NCI-H524 treated with DMSO at 0.1 percent for 48 hours (cell line): ENCODE measurements at regions not wholly inside any gene's neighbourhood (a gene's known extent, or its start where the extent isn't known, plus 50 kb on each side); places are given as distances from the start of the nearest gene placed in this dataset.
"Not testable (repeated sequence)": the region's sequence is repeated elsewhere in the genome, so short reads cannot be mapped to it uniquely, and the experiment has no call there.

ENCODE experiments used
- DNase-seq: peaks from one replicate; lab custom pipeline; 2025; lab: John Stamatoyannopoulos, UW

DNA sequence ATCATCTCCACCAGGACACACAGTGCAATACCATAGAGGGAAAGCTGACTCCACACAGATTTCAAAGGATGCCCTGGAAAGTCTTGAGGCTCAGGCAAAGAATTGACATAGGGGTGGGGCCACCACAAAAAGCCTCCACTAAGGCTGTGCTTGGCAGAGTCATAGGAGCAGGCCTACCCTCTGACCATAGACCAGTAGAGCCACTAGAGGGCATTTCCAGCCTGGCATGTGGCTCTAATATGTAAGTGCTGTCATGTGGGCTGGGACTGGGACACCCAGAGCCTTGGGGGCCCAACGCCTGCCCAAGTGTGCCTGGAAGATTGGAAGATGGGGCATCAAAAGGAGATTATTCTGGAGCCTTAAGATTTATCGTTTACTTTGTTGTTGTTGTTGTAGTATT, 726.0 kb downstream of the DNAH5 start:
- no peak for DNase-seq

DNA sequence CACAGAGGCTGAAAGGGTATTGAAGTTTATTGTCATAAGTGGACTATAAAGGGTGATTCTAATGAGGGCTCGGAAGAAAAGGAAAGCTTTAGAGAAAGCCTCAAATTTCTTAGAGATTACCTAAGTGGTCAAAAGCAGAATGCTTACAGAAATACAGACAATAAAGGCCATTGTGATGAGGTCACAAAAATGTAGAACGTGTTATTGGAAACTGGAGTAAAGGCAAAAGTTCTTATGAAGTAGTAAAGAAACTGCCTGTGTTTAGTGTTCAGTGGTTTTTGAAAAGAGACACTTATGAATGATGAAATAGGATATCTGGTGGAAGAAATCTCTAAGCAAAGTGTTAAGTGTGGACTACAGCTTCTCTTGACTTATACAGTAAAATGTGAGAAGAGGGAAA, 726.9 kb downstream of the DNAH5 start:
- no peak for DNase-seq

DNA sequence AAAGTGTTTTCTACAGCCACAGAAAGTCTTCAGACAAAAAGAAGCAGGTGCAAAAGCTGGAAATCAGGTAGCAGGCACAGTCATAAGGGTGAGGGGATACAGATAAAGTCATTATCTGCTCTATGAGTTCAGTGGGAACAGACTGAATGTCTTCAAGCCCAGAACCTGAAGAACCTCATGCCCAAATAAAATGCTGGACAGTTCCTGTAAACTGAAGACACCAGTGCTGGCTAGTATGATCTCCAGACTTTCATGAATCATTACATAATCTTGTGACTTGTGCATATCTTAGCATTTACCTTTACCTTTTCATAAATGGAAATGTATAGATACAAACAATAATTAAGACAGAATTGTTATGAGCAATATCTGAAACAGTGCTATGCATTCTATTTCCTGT, 728.7 kb downstream of the DNAH5 start:
- DNase-seq, result no peak

DNA sequence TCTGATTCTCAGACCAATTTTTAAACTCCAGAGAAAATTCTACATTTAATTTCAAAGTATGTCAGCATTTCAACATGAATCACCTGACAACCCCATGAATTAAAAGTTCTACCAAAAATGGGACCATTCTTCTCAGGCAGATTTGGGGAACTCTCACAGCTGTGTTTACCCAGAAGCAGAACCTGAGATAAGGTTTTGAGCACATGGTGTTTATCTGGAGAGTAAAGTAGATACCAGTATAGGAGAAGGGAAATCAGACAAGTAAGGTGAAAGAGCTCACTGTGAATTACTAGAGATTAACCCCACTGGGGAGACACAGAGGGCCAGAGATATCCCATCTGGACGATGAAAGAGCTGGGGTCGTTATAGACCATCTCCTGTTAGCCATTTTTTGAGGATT, 729.1 kb downstream of the DNAH5 start:
- DNase-seq, result no peak

DNA sequence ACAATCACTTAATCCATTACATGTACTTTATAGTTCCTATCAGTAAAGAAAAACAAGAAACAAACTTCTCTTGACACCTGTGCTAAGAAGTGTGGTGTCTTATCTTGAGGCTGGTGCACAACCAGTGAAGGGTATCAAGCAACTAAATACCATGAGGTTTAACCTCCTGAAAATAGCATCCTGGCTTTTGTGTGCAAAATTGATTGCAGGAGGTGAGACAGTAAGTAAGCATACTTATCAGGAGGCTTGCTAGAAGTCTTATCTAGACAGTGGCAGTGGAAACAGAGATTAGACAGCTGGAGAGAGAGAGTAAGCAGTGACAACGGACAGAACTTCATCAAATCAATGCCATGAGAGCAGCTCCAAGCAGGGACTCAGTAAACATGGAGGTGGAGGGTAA, 730.3 kb downstream of the DNAH5 start:
- DNase-seq, result no peak

DNA sequence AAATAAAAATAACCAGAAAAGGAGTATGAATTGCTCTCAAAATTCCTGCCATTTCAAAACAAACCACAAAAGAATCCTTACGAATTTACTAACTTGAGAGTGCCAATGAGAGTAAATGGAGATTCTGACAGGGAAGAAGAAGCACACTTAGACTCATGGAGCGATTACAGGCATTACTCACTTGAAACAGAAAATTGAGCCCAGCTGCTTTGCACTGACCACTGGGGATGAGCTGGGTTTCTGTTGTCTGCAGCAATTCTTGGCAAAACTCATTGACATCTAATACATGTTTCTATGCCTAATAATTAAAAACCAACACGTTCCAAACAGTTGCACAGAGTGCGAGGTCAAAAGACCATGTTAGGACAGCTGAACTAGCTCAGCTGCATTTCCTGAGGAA, 731.6 kb downstream of the DNAH5 start:
- no peak for DNase-seq

DNA sequence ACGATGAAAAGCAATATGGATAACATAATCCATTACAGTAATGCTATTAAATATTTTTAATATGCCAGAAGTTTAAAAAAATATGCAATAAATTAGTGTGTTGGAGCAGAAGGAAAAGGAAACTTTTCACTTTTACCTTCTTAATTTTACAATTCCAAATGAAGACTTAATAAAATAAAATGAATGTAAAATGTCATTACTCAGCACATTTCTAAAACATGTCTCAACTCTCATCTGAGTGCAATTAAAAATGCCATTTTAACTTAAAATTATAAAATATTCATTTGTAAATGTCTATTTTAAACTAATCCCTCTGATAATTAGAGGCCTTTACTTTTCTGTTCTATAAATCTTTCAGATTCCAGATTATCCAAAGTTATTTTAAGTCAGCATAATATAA, 733.4 kb downstream of the DNAH5 start:
- no peak for DNase-seq

DNA sequence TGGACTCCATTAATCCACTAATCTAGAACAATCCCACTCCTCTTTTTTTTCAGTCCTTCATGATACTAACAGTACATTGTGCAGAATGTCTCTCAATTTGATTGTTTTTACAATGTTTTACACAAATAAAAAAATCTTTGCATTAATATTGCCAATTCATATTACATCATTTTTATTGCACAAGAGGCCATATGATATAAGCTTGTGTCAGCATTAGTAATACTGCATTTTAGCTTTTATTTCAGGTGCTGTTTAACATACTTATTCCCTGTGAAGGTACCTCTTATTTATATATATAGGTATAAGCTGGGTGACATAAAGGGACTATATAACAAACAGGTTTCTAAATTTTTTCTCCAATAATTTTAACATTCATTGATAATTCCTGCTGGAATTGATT, 737.4 kb downstream of the DNAH5 start:
- DNase-seq, result no peak

DNA sequence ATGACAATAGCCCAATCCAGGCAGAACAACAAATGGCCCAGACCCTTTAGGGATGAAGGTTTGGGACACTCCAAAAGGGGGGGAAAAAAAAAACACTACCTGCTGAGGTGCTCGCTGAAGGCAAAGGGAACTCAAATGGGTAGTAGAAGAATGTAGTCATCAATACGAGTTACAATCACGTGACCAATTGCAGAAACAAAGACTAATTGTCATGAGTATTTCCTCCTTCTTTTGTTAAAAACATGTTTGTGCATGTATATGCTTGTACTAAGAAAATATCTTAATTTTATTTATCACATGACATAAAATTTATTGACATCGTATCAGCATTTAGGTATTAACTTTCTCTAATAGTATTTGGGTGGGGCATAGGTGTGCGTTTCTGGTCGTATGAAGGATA, 743.5 kb downstream of the DNAH5 start:
- no peak for DNase-seq

DNA sequence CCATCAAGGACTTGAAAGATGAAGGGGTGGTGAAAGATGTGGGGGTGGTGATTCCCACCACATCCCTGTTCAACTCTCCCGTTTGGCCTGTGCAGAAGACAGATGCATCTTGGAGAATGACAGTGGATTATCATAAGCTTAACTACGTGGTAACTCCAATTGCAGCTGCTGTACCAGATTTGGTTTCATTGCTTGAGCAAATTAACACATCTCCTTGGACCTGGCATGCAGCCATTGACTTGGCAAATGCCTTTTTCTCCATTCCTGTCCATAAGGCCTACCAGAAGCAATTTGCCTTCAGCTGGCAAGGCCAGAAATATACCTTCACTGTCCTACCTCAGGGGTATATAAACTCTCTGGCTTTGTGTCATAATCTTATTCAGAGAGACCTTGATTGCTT, 746.3 kb downstream of the DNAH5 start:
- peak; percentile 77 for DNase-seq

DNA sequence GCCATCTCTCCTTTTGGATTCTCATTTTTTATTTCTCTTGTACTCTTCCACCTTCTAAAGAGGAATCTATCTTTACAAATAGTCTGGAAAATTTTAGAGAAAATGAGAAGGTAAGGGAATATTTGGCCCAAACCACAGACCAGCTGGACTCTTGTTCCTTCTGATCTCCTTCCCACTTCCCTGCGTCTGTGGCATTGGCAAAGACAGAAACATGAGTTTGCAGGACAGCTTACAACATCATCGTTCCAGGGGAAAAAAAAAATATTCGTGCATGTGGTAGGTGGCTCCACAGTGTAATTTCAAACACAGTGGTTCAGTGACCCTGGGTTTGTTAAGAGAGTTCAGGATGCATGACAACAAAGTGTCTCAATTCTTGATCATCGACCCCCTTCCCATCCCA, 755.0 kb downstream of the DNAH5 start:
- no peak for DNase-seq

DNA sequence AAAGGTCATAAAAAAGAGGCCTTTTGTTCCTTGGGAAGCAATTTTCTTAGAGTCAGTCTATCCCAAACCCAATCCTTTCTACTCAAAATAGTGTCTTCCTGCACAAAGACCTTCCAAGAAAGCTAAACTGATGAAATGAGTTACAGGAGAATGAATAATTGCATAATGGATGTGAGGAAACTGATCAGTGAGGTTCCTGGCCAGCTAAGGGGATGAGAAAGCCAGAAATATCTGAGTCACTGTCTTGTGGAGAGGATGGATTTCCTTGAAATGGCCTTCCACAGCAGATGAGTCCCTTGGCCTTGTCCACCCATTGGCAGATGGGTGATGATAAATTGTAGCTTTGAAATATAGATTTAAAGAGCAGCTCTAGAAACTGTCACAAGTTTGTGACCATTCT, 756.1 kb downstream of the DNAH5 start:
- no peak for DNase-seq

DNA sequence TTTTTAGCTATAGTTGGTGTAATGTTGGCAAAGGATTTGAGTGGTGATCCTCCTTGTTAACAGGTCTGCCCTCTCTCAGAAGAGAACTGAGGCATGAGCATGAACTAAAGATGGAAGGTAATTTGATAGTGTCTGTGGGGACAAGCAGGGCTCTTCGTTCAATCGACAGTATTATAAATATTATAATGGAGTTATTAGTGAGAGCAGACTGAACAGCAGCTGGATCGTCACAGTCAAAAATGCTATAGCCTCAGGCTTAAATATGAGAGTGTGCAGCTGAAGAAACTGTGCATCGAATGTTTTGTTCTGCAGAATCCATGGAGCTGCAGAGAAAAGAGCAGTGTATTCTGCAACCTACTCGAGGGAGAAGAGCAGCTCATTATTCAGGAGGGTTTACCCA, 757.3 kb downstream of the DNAH5 start:
- DNase-seq, result peak; percentile 99

DNA sequence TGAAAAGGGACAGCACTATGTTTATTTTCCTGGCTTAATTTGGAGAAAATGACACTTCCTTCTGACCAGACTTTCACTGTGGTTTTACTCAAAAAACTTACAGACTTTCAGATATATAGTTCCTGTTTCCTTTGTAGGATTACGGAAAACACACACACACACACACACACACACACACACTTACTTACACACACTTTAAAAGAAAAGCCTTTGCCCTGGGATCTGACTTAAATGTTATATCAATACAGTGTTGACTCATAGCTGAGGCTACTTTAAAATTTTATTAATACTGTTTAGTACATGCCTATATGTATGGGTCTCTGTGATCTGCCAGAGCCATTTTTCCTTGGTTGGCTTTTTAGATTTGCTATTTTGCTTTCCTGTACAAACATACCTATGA, 758.3 kb downstream of the DNAH5 start:
- no peak for DNase-seq

DNA sequence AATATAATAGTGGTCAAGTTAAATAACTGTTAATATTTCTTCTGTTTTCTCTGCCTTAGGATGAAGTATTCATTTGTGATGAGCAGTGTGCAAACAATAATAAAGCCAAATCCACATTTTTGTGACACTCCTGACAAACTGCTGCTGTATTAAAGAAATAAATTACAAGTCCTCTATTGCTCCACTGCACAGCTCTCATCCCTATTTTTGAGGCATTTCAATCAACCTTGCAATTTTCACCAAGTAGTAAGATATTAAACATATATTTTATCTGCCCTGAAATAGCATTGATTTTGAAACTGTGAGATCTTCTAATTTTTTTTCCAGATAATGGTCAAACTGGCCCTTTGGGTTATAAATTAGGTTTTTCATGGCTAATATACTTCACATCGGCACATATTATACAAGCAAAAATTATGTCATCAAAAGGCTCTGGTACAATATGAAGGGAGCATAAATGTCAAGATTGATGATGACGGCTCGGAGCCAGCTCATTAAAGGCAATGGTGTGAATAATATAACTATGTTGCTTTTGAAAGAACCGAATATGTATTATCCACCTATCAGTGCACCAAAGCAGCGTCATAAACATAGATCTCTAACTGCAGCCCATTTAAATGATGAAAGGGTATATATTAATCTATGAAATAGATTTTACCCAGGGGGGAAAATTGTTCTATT, 764.9 kb downstream of the DNAH5 start:
- DNase-seq, result no peak

DNA sequence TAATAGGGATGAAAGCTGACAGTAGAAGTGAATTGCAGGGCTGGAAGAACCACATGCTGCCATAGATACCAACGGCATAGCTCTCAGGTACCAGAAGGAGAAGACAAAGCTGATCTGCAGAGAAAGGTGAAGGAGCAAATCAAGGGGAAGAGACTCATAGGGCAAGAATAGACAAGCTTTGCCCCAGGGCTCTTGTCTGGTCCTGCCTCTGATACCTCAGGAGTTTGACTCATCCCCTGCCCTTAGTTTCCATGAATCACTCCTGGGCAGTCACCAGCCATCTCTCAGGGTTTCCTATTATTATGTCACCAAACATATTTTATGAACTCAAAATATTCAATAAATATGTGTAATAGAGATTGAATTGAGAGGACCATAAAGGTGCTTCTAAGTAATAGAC, 800.9 kb downstream of the DNAH5 start:
- no peak for DNase-seq

DNA sequence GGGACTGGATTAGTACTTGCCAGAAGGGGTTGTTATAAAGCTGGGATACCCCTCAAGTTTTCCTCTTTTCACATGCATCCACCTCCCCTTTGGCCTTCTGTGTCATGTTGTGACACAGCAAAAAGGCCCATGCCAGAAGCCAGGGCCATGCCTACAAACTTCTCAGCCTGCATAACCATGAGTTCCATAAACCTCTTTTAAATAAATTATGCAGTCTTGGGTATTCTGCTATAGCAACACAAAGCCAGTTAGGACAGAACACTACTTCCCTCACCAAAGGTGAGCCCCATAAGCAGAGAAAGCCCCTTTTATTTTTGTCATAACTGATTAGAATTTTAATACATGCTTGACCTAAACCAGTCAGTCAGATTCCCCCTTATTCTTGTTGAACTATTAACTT, 801.3 kb downstream of the DNAH5 start:
- no peak for DNase-seq

DNA sequence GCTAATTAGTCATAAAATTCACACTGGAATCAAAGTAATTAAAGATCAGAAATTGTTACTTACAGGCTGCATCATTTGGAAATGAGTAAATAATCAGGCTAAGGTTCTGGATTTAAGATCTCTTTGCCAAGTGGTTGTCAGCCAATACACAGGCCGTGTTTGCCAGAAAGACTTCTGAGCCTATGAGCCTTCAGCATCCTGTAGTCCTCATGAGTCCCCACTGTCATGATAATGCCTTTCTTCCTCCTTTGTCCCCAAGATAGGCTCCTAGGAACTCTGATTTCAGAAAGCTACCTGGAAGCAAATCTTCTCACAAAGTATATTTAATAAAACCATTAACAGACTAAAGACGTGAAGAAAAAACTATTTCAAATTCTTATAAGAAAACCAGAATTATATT, 810.5 kb downstream of the DNAH5 start:
- no peak for DNase-seq

DNA sequence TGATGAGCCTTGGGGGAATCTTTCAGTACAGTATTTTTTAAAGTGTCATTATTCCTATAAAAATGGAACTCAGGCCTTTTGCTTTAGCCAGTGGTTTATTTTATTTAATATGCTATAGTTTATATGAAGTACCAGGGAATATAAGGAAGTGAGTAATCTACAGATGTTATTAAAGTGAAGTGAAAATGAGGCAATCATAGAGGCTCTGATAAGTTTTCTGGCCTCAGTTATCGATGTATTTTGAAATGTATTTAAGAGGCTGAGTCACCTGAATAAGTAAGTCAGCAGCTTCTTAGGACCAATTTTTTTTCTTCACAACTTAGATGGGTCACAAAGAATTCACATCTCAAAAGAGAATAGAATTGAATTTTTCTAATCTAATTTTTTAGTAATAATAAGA, 829.0 kb downstream of the DNAH5 start:
- no peak for DNase-seq

DNA sequence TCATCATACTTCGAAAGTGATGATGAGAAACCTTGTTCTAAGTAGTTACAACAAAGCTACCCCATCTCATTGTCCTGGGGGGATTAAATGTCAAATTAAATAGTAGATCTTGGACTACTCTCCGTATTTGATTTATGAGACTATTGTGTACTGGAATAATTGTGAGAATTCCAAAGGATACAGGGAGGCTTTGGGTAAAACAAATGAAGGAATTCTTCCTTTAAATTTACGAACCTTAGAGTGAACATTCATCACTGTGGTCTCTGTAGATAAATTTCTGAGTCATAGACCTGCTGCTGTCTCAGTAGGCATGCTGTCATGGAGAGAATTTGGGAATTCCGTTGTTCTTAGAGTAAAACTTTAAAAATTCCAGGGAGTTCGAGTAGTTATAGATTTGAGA, 836.2 kb downstream of the DNAH5 start:
- no peak for DNase-seq

DNA sequence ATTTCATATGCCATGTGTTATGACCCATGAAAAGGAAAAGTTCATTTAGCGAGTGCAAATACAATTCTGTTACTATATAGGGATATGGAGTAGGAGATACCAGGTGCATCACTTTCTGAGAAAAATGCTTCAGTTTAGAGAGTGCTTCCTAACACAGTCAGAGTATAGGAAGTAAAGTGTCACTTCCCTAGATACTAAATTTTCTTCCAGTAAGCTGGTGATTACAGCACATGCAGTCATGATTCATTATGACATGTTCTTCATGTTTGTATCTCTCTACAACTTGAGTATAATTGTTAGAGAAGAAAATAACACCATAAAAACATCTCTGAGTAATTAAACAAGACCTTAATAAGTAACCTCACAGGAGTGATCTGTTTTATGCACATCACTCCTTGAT, 837.0 kb downstream of the DNAH5 start:
- DNase-seq, result no peak

DNA sequence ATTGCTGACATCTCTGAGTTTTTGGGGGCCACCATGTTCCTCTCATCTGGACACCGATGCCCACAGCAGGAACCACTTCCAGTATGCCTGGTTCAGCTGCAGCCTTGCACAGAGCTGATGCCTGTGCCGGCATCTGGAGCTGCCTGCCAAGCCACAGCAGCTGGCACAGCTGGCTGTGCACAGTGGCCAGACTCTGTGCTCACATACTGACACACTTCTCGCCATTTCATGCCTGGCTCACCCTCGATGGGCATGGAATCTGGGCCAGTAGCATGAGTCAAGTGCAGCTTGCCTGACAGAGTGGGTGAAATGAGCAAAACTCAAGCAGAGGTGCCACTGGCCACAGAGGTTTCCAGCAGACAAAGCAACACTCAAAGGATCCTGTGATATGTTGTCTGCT, 863.4 kb downstream of the DNAH5 start:
- no peak for DNase-seq

DNA sequence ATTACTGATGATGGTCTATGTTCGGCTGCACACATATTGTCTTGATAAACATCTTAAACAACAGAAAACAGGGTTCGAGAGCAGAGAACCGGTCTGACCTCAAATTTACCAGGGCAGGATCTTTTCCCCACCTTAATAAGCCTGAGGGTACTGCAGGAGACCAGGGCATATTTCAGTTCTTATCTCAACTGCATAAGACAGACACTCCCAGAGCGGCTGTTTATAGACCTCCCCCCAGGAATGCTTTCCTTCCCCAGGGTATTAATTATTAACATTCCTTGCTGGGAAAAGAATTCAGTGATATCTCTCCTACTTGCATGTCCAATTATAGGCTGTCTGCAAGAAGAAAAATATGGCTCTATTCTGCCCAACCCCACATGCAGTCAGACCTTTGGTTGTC, 871.6 kb downstream of the DNAH5 start:
- not testable (repeated sequence) for DNase-seq

DNA sequence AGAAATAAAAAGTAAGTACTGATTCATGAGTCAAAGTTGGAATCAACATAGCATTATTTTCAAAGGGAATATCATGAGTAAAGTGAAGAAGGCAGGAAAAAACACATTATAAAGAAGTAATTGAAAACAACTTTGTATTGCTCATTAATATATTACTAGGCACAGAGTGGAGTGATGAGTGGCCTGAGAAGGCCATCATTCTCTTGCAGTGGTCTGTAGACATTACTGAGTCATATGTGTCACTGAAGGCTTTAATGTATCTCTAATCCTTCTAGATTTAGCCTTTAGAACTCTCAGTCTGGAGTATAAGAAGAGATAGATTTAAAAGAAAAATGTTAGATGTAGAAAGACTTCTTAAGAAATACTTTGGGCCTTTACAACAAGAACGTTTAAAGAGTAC, 881.4 kb downstream of the DNAH5 start:
- no peak for DNase-seq
